PC-3 (cell line): ENCODE measurements at regions not wholly inside any gene's neighbourhood (a gene's known extent, or its start where the extent isn't known, plus 50 kb on each side); places are given as distances from the start of the nearest gene placed in this dataset.
A peak's percentile ranks its signal among the peaks of the same experiment; 100 is the strongest.

Experiments used
- ATAC-seq: fragments of 200-7000 bp; cut with Tn5 transposase; 2 replicates; pipeline ENCODE4 v1.9.1; 2020; ENCODE audit warnings: mild to moderate bottlenecking, moderate library complexity
- BruUV-seq: library from RNA; stranded (reverse); fragments of 400-500 nt; replicated peaks from 2 replicates; lab custom pipeline; 2021; lab: Mats Ljungman, UMichigan
- CTCF ChIA-PET: fragments of 300-600 bp; sonication (Branson Sonifier 250); formaldehyde crosslinking; loops from one replicate; lab custom pipeline; 2022; ENCODE audit warnings: antibody characterized with exemption; lab: Charles Lee
- POLR2A ChIA-PET: fragments of 300-600 bp; sonication (Branson Sonifier 250); formaldehyde crosslinking; loops from one replicate; lab custom pipeline; 2022; ENCODE audit warnings: antibody characterized with exemption; ENCODE audit not compliant: unreplicated experiment; lab: Charles Lee
- DNase-seq: peaks from one replicate; pipeline ENCODE4 v3.0.0-alpha.2; 2015
- H2AFZ ChIP-seq: fragments of 300-600 bp; sonication (generic); 2 replicates; pipeline ENCODE4 v1.6.0; 2016; ENCODE audit warnings: antibody characterized with exemption, low read length
- H3F3A ChIP-seq: fragments of 300-600 bp; sonication (generic); one replicate; pipeline ENCODE4 v1.6.0; 2017; ENCODE audit warnings: antibody characterized with exemption, low read length, control low read depth, mild to moderate bottlenecking; ENCODE audit not compliant: unreplicated experiment
- H3K27ac ChIP-seq: fragments of 300-600 bp; sonication (generic); 2 replicates; pipeline ENCODE4 v1.5.1; 2016; ENCODE audit warnings: mild to moderate bottlenecking, low read length
- H3K27me3 ChIP-seq: fragments of 300-600 bp; sonication (generic); 2 replicates; pipeline ENCODE4 v1.6.1; 2016; ENCODE audit warnings: low read length, mixed read lengths
- H3K36me3 ChIP-seq: fragments of 300-600 bp; sonication (generic); 2 replicates; pipeline ENCODE4 v1.6.1; 2016; ENCODE audit warnings: low read depth, mixed run types, low read length, mixed read lengths
- H3K4me1 ChIP-seq: fragments of 300-600 bp; sonication (generic); 2 replicates; pipeline ENCODE4 v1.5.1; 2016; ENCODE audit warnings: low read length; ENCODE audit not compliant: insufficient read depth
- H3K4me2 ChIP-seq: fragments of 300-600 bp; sonication (generic); 2 replicates; pipeline ENCODE4 v1.6.0; 2016; ENCODE audit warnings: low read length
- H3K4me3 ChIP-seq: fragments of 300-600 bp; sonication (generic); 2 replicates; pipeline ENCODE4 v1.5.1; 2016; ENCODE audit warnings: mild to moderate bottlenecking, low read length, mixed read lengths
- H3K79me2 ChIP-seq: fragments of 300-600 bp; sonication (generic); 2 replicates; pipeline ENCODE4 v1.6.1; 2017; ENCODE audit warnings: low read length, mixed read lengths
- H3K9ac ChIP-seq: fragments of 300-600 bp; sonication (generic); 2 replicates; pipeline ENCODE4 v1.6.0; 2016; ENCODE audit warnings: mild to moderate bottlenecking, low read length
- H3K9me2 ChIP-seq: fragments of 300-600 bp; sonication (generic); replicated peaks from 2 replicates; pipeline ENCODE4 v1.6.1; 2016; ENCODE audit warnings: mixed run types, low read length, mixed read lengths
- H3K9me3 ChIP-seq: fragments of 300-600 bp; sonication (generic); 2 replicates; pipeline ENCODE4 v1.6.1; 2016; ENCODE audit warnings: low read length, mixed read lengths
- H4K20me1 ChIP-seq: fragments of 300-600 bp; sonication (generic); 2 replicates; pipeline ENCODE4 v1.6.1; 2016; ENCODE audit warnings: low read length, mixed read lengths
- CTCF ChIP-seq: fragments of 300-600 bp; sonication (generic); conservative IDR thresholded peaks from 2 replicates; pipeline ENCODE4 v1.5.1; 2017; ENCODE audit warnings: antibody characterized with exemption, low read depth, mild to moderate bottlenecking, low read length
- EZH2 ChIP-seq: fragments of 300-600 bp; sonication (generic); IDR thresholded peaks from one replicate; pipeline ENCODE4 v1.6.1; 2017; ENCODE audit warnings: antibody characterized with exemption, mild to moderate bottlenecking, low read length; ENCODE audit not compliant: unreplicated experiment
- EZH2phosphoT487 ChIP-seq: fragments of 300-600 bp; sonication (generic); IDR thresholded peaks from 2 replicates; pipeline ENCODE4 v1.6.1; 2018; ENCODE audit warnings: mild to moderate bottlenecking, antibody characterized with exemption, low read length, borderline replicate concordance
- intact Hi-C: fragments of 100-400 bp; cut with micrococcal nuclease; formaldehyde crosslinking; loops from 2 replicates; pipeline ENCODE4 v1.9.0; 2023

DNA sequence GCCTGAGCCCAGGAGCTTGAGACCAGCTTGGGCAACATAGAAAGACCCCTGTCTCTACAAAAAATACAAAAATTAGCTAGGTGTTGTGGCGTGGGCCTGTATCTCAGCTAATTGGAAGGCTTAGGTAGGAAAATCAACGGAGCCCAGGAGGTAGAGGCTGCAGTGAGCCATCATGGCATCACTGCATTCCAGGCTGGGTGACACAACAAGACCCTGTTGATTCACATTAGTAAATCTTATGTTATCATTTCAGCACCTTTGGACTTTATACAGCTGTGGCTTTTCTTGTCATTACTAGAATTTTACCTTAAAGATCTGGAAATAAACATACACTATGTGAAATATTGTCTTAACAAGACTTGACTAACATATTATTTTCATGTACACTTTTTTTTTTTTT lies 185.0 kb downstream of the ZNF608 start:
- intact Hi-C loops = no loop called here
- DNase-seq (peak; percentile 41), ATAC-seq (no peak)
- no peak overlapping the region for H2AFZ ChIP-seq
- no peaks in the 10 kb centered on the region for H3K79me2 ChIP-seq
- H3K4me3 ChIP-seq = no peak overlapping the region
- no peaks in the 10 kb centered on the region for H3K4me1 ChIP-seq
- ChIA-PET POLR2A (no interaction called here), CTCF (no interaction called here)
- no peaks in the 10 kb centered on the region for H3K36me3 ChIP-seq
- no peak for TF ChIP-seq EZH2phosphoT487
- TF ChIP-seq EZH2 = no peak
- no peaks in the 10 kb centered on the region for H4K20me1 ChIP-seq
- H3K4me2 ChIP-seq = no peak overlapping the region
- H3K9ac ChIP-seq = no peak overlapping the region
- no peaks in the 10 kb centered on the region for H3K9me2 ChIP-seq
- H3K27me3 ChIP-seq = no peaks in the 10 kb centered on the region
- H3K9me3 ChIP-seq = no peaks in the 10 kb centered on the region
- H3F3A ChIP-seq = no peaks in the 10 kb centered on the region
- no TSS peak for BruUV-seq
- H3K27ac ChIP-seq = no peak overlapping the region

DNA sequence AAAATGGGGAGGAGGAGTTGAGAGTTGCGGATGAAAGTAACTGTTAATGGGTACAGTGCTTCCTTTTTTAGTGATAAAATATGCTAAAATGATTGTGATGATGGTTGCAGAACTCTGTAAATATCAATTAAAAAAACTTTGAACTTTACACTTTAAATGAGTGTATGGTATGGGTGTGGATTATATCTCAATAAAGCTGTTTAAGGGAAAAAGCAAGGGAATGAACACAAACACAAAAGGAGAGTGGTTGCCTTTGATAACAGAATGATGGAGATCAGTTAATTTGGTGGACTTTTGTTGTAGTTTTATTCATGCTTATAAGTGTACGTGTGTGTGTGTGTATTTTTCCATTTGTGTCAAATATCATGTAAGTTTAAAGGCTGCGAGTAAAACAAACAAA lies 186.1 kb downstream of the ZNF608 start:
- CTCF ChIA-PET = no interaction called here
- BruUV-seq = no TSS peak
- intact Hi-C loops = no loop called here

DNA sequence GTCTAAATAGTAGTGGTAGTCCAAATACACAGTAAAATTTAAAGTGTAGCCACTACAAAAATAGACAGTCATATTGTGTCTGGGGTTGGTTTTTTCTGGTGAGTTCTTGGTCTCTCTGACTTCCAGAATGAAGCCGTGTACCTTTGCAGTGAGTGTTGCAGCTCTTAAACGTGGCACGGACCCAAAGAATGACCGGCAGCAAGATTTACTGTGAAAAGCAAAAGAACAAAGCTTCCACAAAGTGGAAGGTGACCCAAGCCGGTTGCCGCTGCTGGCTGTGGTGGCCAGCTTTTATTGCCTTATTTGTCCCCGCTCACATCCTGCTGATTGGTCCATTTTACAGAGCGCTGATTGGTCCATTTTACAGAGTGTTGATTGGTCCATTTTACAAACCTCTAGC lies 188.7 kb downstream of the ZNF608 start:
- Histone ChIP-seq H3K4me2 (no peak overlapping the region), H3K4me3 (no peak overlapping the region), H3F3A (no peaks in the 10 kb centered on the region), H3K27ac (no peak overlapping the region), H3K79me2 (no peaks in the 10 kb centered on the region), H3K9me3 (no peaks in the 10 kb centered on the region), H3K9me2 (no peaks in the 10 kb centered on the region), H4K20me1 (no peaks in the 10 kb centered on the region), H3K4me1 (no peaks in the 10 kb centered on the region), H3K36me3 (no peaks in the 10 kb centered on the region), H3K9ac (no peak overlapping the region), H2AFZ (no peak overlapping the region), H3K27me3 (no peaks in the 10 kb centered on the region)
- no peak for ATAC-seq
- BruUV-seq = no TSS peak
- no peak for DNase-seq
- intact Hi-C loops = no loop called here
- CTCF ChIA-PET = no interaction called here
- TF ChIP-seq EZH2phosphoT487 (no peak), CTCF (no peak), EZH2 (no peak)
- POLR2A ChIA-PET = no interaction called here

More for the DNA sequence above, 186.1 kb downstream of the ZNF608 start:
- H3K27me3 ChIP-seq = no peaks in the 10 kb centered on the region
- no peak overlapping the region for H3K4me2 ChIP-seq
- no peaks in the 10 kb centered on the region for H3K9me3 ChIP-seq
- no peak overlapping the region for H3K27ac ChIP-seq
- ATAC-seq (no peak), DNase-seq (no peak)
- no peaks in the 10 kb centered on the region for H3K79me2 ChIP-seq
- no peaks in the 10 kb centered on the region for H4K20me1 ChIP-seq
- TF ChIP-seq EZH2phosphoT487 (no peak), CTCF (no peak), EZH2 (no peak)
- H2AFZ ChIP-seq = no peak overlapping the region
- H3K9ac ChIP-seq = no peak overlapping the region
- no peak overlapping the region for H3K4me3 ChIP-seq
- POLR2A ChIA-PET = no interaction called here
- no peaks in the 10 kb centered on the region for H3K9me2 ChIP-seq
- H3K4me1 ChIP-seq = no peaks in the 10 kb centered on the region
- no peaks in the 10 kb centered on the region for H3F3A ChIP-seq
- H3K36me3 ChIP-seq = no peaks in the 10 kb centered on the region
